Sigmoid colon (tissue), 6 donors: ENCODE measurements at regions not wholly inside any gene's neighbourhood (a gene's known extent, or its start where the extent isn't known, plus 50 kb on each side); places are given as distances from the start of the nearest gene placed in this dataset.

Experiments
- DNase-seq: peaks from one replicate; pipeline ENCODE4 v3.0.0-alpha.2; 2019
- H3K27ac ChIP-seq, 4 donors: fragments of 200-600 bp; sonication (generic); one replicate each; pipeline ENCODE4 v1.5.1; 2016 to 2019; ENCODE audit warnings: mild to moderate bottlenecking in 1 of 4
- H3K27me3 ChIP-seq, 3 donors: fragments of 200-600 bp; sonication (generic); one replicate each; pipeline ENCODE4 v1.5.1; 2019; ENCODE audit warnings: mild to moderate bottlenecking in 1 of 3
- H3K36me3 ChIP-seq, 4 donors: fragments of 200-600 bp; sonication (generic); one replicate each; pipeline ENCODE4 v1.5.1; 2016 to 2019
- H3K4me1 ChIP-seq, 4 donors: fragments of 200-600 bp; sonication (generic); one replicate each; pipeline ENCODE4 v1.5.1; 2017 to 2019
- H3K4me3 ChIP-seq, 4 donors: fragments of 200-600 bp; sonication (generic); one replicate each; pipeline ENCODE4 v1.5.1; 2017 to 2019; ENCODE audit warnings: mild to moderate bottlenecking in 2 of 4, moderate library complexity in 1 of 4
- H3K9me3 ChIP-seq, 4 donors: fragments of 200-600 bp in 3 of 4; sonication (generic) in 3 of 4; one replicate each; pipeline versions ENCODE4 v1.5.1 to v1.6.1; 2013 to 2019
- EP300 ChIP-seq, 4 donors: sonication (generic); formaldehyde crosslinking; IDR thresholded peaks; one replicate each; pipeline ENCODE4 v1.6.1; 2017; ENCODE audit warnings: antibody characterized with exemption in 4 of 4
- POLR2A ChIP-seq, 2 donors: fragments of 450-650 bp; IDR thresholded peaks; one replicate each; pipeline ENCODE4 v1.6.1; 2016; ENCODE audit warnings: antibody characterized with exemption in 2 of 2, mild to moderate bottlenecking in 2 of 2, moderate library complexity in 2 of 2
- POLR2AphosphoS5 ChIP-seq, 4 donors: sonication (generic); formaldehyde crosslinking; IDR thresholded peaks; one replicate each; pipeline ENCODE4 v1.6.1; 2017; ENCODE audit warnings: antibody characterized with exemption in 4 of 4
- WGBS, 2 donors: extraction: QIAGEN DNeasy Blood & Tissue Kit; methylation state at CpG; one replicate each; pipeline ENCODE4 v1.1.7; 2013; 5-methylcytosine and 5-hydroxymethylcytosine counted together
- intact Hi-C: fragments of 100-400 bp; cut with DNase I; formaldehyde crosslinking; loops from one replicate; pipeline ENCODE4 v1.15.1; 2023
- TF ChIP-seq, protein P1 (sequence below), 4 experiments: fragments of 450-650 bp in 3 of 4; fragments of 200-600 bp in 1 of 4; IDR thresholded peaks; one replicate each; pipeline ENCODE4 v1.5.1; 2016 to 2019; ENCODE audit warnings: antibody characterized with exemption in 4 of 4, mild to moderate bottlenecking in 3 of 4, moderate library complexity in 2 of 4
- donor health status: healthy with polysubstance abuse.
- donor health status: healthy.

DNA sequence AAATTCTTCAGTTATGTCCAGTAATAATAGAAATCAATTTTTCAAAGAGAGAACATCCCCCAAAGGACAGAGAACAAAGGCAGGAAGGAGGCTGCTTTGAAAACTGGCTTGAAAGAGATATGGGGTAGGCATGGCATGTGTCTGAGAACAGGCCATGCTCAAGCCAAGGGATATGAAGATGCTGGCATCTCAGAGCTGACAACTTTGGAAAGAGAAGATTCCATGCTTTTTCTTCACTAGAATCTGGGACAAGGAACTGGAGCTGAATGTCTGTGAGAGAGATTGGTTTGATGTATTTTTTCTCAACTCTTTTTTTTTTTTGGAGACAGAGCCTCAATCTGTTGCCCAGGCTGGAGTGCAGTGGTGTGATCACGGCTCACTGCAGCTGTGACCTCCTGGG, 139.8 kb upstream of the DLX2 start:
- no peak for DNase-seq
- H3K4me1 ChIP-seq, result no peaks in the 10 kb centered on the region
- intact Hi-C loops, result no loop called here
- H3K9me3 ChIP-seq, result no peaks in the 10 kb centered on the region
- peaks cover 0 to 11% (median 3%) of the 10 kb centered on the region in 3 donors for H3K27me3 ChIP-seq
- H3K27ac ChIP-seq, result no peak overlapping the region
- no peaks in the 10 kb centered on the region for H3K36me3 ChIP-seq
- TF ChIP-seq POLR2A (IDR thresholded peaks at IDR 0.05) (no peak), EP300 (IDR thresholded peaks at IDR 0.05) (no peak), POLR2AphosphoS5 (IDR thresholded peaks at IDR 0.05) (no peak)
- TF ChIP-seq, protein P1, sequence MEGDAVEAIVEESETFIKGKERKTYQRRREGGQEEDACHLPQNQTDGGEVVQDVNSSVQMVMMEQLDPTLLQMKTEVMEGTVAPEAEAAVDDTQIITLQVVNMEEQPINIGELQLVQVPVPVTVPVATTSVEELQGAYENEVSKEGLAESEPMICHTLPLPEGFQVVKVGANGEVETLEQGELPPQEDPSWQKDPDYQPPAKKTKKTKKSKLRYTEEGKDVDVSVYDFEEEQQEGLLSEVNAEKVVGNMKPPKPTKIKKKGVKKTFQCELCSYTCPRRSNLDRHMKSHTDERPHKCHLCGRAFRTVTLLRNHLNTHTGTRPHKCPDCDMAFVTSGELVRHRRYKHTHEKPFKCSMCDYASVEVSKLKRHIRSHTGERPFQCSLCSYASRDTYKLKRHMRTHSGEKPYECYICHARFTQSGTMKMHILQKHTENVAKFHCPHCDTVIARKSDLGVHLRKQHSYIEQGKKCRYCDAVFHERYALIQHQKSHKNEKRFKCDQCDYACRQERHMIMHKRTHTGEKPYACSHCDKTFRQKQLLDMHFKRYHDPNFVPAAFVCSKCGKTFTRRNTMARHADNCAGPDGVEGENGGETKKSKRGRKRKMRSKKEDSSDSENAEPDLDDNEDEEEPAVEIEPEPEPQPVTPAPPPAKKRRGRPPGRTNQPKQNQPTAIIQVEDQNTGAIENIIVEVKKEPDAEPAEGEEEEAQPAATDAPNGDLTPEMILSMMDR (IDR thresholded peaks at IDR 0.05), result no peak
- 90 to 92% methylated on average over 1 of the region's 1 CpG for WGBS, 2 donors
- H3K4me3 ChIP-seq, result no peak overlapping the region

DNA sequence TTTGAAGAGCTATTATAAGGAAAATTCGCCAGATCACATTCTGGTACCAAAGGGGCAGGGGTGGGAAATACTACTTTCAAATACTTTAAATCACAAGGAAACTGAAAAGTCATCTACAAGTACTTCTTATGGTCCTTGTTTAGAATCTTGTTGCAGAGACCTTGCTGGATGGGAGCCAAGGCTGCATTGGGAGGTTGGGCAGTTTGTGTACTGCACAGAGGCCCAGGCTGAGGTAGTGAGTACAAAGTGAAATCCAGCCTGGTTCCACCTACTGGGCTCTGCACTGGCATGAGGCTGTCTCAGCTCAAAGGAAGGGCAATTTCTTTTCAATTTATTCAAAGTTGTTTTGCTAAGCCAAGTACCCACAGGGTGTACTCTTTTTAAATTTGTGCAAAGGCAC, 140.3 kb upstream of the DLX2 start:
- DNase-seq, result no peak
- H3K36me3 ChIP-seq, result no peaks in the 10 kb centered on the region
- intact Hi-C loops, result no loop called here
- H3K9me3 ChIP-seq, result no peaks in the 10 kb centered on the region
- H3K27ac ChIP-seq, result no peak overlapping the region
- peaks cover 0 to 8% (median 3%) of the 10 kb centered on the region in 3 donors for H3K27me3 ChIP-seq
- H3K4me1 ChIP-seq, result no peaks in the 10 kb centered on the region
- H3K4me3 ChIP-seq, result no peak overlapping the region
- TF ChIP-seq POLR2A (IDR thresholded peaks at IDR 0.05) (no peak), EP300 (IDR thresholded peaks at IDR 0.05) (no peak), POLR2AphosphoS5 (IDR thresholded peaks at IDR 0.05) (no peak)
- TF ChIP-seq, protein P1 (IDR thresholded peaks at IDR 0.05), result no peak
- WGBS, 2 donors, result 94 to 95% methylated on average over 1 of the region's 1 CpG

DNA sequence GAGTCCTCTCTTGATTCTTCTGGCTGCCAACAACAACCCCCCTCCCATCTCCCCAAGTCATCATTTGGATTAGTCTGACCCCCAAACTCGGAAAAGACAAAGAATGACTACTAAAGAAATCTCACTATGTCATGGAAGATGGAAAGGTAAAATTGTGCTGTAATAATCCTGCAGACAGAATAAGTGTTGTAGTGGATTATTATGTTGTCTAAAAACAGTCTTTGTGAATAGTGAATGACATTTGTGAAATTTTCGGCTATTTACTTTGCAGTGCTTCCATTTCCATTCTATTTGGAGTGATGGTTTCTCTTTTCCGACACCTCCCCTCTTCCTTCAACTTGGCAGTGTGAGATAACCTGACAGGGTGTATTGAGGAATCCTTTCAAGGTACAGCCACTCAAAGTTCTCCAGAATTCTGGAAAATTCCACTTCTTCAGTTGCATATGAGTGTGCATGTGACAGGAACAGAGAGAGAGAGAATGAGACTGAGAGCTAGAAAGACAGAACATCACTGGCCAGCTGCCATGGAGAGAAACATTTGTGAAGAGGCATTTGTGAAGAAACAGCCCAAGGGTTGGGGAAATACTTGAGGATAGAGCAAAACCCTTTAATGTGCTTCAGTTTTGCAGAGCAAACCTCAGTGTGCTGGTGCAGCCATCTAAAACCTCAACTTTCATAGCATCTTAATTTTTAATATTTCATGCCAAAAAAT, 141.9 kb upstream of the DLX2 start:
- Histone ChIP-seq H3K27ac (no peak overlapping the region), H3K4me3 (no peak overlapping the region), H3K36me3 (no peaks in the 10 kb centered on the region), H3K9me3 (no peaks in the 10 kb centered on the region), H3K27me3 (no peaks in the 10 kb centered on the region), H3K4me1 (no peaks in the 10 kb centered on the region)
- no peak for DNase-seq
- intact Hi-C loops, result no loop called here
- 91 to 94% methylated on average over 3 of the region's 3 CpGs for WGBS, 2 donors
- TF ChIP-seq POLR2AphosphoS5 (IDR thresholded peaks at IDR 0.05), result no peak
- TF ChIP-seq POLR2A (IDR thresholded peaks at IDR 0.05), result no peak
- no peak for TF ChIP-seq EP300 (IDR thresholded peaks at IDR 0.05)
- TF ChIP-seq, protein P1 (IDR thresholded peaks at IDR 0.05), result no peak

DNA sequence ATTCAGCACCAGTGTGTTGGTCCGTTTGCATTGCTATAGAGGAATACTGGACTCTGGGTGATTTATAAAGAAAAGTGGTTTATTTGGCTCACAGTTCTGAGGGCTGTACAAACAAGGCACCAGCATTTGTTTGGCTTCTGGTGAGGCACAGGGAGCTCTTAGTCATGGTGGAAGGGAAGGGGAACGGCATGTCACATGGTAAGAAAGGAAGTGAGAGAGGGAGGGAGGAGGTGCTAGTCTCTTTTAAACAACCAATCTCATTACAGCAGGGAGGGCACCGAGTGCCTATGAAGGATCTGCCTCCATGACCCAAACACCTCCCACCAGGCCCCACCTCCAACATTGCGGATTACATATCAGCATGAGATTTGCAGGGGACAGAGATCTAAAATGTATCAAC, 143.9 kb upstream of the DLX2 start:
- WGBS, 2 donors, result 63 to 71% methylated on average over 4 of the region's 4 CpGs
- TF ChIP-seq POLR2A (IDR thresholded peaks at IDR 0.05) (no peak), POLR2AphosphoS5 (IDR thresholded peaks at IDR 0.05) (no peak), EP300 (IDR thresholded peaks at IDR 0.05) (no peak)
- TF ChIP-seq, protein P1 (IDR thresholded peaks at IDR 0.05), result no peak
- intact Hi-C loops, result no loop called here
- Histone ChIP-seq H3K27ac (no peak overlapping the region), H3K27me3 (no peaks in the 10 kb centered on the region), H3K4me1 (no peaks in the 10 kb centered on the region), H3K9me3 (no peaks in the 10 kb centered on the region), H3K4me3 (no peak overlapping the region), H3K36me3 (no peaks in the 10 kb centered on the region)
- no peak for DNase-seq

DNA sequence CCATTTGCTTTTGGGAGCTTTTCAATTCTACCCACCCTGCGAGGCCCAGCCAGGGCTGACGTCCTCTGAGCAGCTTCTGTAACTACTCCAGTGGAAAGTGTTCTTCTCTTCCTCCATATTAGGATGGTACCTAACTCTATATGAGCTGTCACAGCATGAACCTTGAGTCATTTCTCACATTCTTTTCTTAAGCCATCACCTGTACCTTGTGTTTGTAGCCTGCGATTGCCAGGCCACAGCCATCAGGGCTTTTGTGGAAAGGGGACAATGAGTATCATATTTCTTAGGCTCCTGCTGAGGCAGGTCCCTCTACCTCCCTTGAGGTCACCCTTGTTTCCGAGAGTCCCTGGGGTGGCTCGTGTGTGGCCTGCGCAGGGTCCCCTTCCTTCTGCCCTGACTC, 144.5 kb upstream of the DLX2 start:
- intact Hi-C loops, result no loop called here
- Histone ChIP-seq H3K36me3 (no peaks in the 10 kb centered on the region), H3K27ac (no peak overlapping the region), H3K4me3 (no peak overlapping the region), H3K9me3 (no peaks in the 10 kb centered on the region), H3K4me1 (no peaks in the 10 kb centered on the region), H3K27me3 (no peaks in the 10 kb centered on the region)
- WGBS, 2 donors, result 96 to 97% methylated on average over 6 of the region's 6 CpGs
- TF ChIP-seq, protein P1 (IDR thresholded peaks at IDR 0.05), result no peak
- TF ChIP-seq POLR2AphosphoS5 (IDR thresholded peaks at IDR 0.05), result no peak
- no peak for TF ChIP-seq POLR2A (IDR thresholded peaks at IDR 0.05)
- TF ChIP-seq EP300 (IDR thresholded peaks at IDR 0.05), result no peak
- DNase-seq, result no peak
